Mammary epithelial cell (primary cell): ENCODE measurements at regions not wholly inside any gene's neighbourhood (a gene's known extent, or its start where the extent isn't known, plus 50 kb on each side); places are given as distances from the start of the nearest gene placed in this dataset.

Experiments
- CTCF ChIP-seq, 2 donors: IDR thresholded peaks in 1 of 2; conservative IDR thresholded peaks in 1 of 2; 2 replicates each; pipeline ENCODE4 v1.5.1; 2011 to 2012; ENCODE audit warnings: inconsistent platforms in 2 of 2, low read length in 2 of 2, mild to moderate bottlenecking in 2 of 2, control low read depth in 1 of 2, low read depth in 1 of 2; ENCODE audit not compliant: insufficient read depth in 1 of 2; ENCODE audit errors: extremely low read depth in 1 of 2
- EZH2 ChIP-seq: IDR thresholded peaks from 2 replicates; pipeline ENCODE4 v1.6.1; 2012; ENCODE audit warnings: low read length, inconsistent platforms, borderline replicate concordance

- TF ChIP-seq CTCF (conservative IDR thresholded peaks at IDR 0.05 in 1 of 2, IDR thresholded peaks at IDR 0.05 in 1 of 2; ENCODE audit: extremely low read depth in 1 of 2, insufficient read depth in 1 of 2, low read depth in 1 of 2, low read length in 2 of 2) (no peak), EZH2 (no peak)
Observed at GRCh38 chr12:48261773-48262172, 58.7 kb upstream of the OR10AD1 start.
